ENCODE measurements at regions not wholly inside any gene's neighbourhood (a gene's known extent, or its start where the extent isn't known, plus 50 kb on each side); places are given as distances from the start of the nearest gene placed in this dataset.

GRCh38 chr22:19606332-19607191 lies 82.4 kb upstream of the CLDN5 start:
- H3K36me3 ChIP-seq (ENCODE audit: control insufficient read depth in 2 of 4, insufficient read depth in 4 of 4, low read length in 3 of 4), result no peaks in the 10 kb centered on the region
- H3K4me3 ChIP-seq (ENCODE audit: extremely low read depth in 1 of 4, insufficient read depth in 2 of 4, low read depth in 3 of 4, low read length in 4 of 4), result no peak overlapping the region
- WGBS, 2 experiments (ENCODE audit: extremely low coverage in 1 of 2, insufficient coverage in 1 of 2, insufficient read length in 1 of 2, insufficient replicate concordance in 2 of 2, low coverage in 1 of 2, low lambda C conversion rate in 2 of 2, missing lambda C conversion rate in 1 of 2), result 91% methylated on average over 16 of the region's 16 CpGs; no CpG with 5 or more reads in 1 of the 2 experiments
- no peaks in the 10 kb centered on the region for H3K79me2 ChIP-seq (ENCODE audit: control insufficient read depth in 1 of 2, insufficient read depth in 2 of 2, low read length in 2 of 2)
- H3K9ac ChIP-seq (replicated peaks in 1 of 4; ENCODE audit: extremely low read depth in 1 of 4, low read depth in 3 of 4, low read length in 3 of 4), result no peak overlapping the region
- H2AFZ ChIP-seq (ENCODE audit: low read length), result no peak overlapping the region
- ChIA-PET CTCF (ENCODE audit: partially characterized antibody) (interaction anchor here (1.5 to 2.6 kb wide), 2 partner anchors 23 to 25 kb away, joined by 7 to 12 read pairs; no protein-coding TSS in a partner anchor), POLR2A (ENCODE audit: partially characterized antibody) (interaction anchor here (1.1 to 1.4 kb wide), 3 partner anchors 8 to 127 kb away, joined by 3 to 4 read pairs (median 3); partner anchors contain the start of genes CDC45 and UFD1)
- no peaks in the 10 kb centered on the region for H3K79me1 ChIP-seq (ENCODE audit: low read depth, low read length)
- H2BK15ac ChIP-seq (ENCODE audit: low read length), result 0 out of 2 replicates have a peak overlapping the region, but pooled peaks have one; percentile 18
- H3K18ac ChIP-seq (ENCODE audit: extremely low read depth, low read length), result no peak overlapping the region
- no peaks in the 10 kb centered on the region for H3K27me3 ChIP-seq (replicated peaks in 1 of 4; ENCODE audit: control insufficient read depth in 3 of 4, extremely low read depth in 1 of 4, insufficient read depth in 3 of 4, low read length in 3 of 4)
- no peak overlapping the region for H2AK5ac ChIP-seq (ENCODE audit: low read depth, low read length)
- H4K8ac ChIP-seq (ENCODE audit: extremely low read depth, insufficient read depth, low read length), result no peak overlapping the region
- no peak overlapping the region for H4K5ac ChIP-seq (ENCODE audit: insufficient read length, low read depth, low read length)
- no peak for DNase-seq (ENCODE audit: low read depth in 1 of 2, low spot score in 2 of 2)
- no peak overlapping the region for H2BK120ac ChIP-seq (replicated peaks; ENCODE audit: low read depth, low read length)
- FAIRE-seq, result no peak
- no peak overlapping the region for H2BK20ac ChIP-seq (ENCODE audit: low read length)
- H3K4me1 ChIP-seq (replicated peaks in 1 of 4; ENCODE audit: control insufficient read depth in 3 of 4, insufficient read depth in 4 of 4, low read length in 3 of 4), result peaks cover 0 to 25% (median 19%) of the 10 kb centered on the region in 4 experiments; a peak in 6 of 7 replicates
- H3K27ac ChIP-seq (ENCODE audit: low read depth, low read length), result no peak overlapping the region
- H3K23ac ChIP-seq (ENCODE audit: insufficient read length), result no peak overlapping the region
- no peak overlapping the region for H2BK5ac ChIP-seq (ENCODE audit: low read depth, low read length)
- no peaks in the 10 kb centered on the region for H3K23me2 ChIP-seq (ENCODE audit: low read depth, low read length)
- no peak overlapping the region for H3K14ac ChIP-seq (ENCODE audit: insufficient read length)
- H3K4me2 ChIP-seq (ENCODE audit: insufficient read depth in 1 of 2, low read depth in 2 of 2, low read length in 2 of 2), result no peak overlapping the region
- H4K91ac ChIP-seq (replicated peaks; ENCODE audit: insufficient read length, low read length), result no peak overlapping the region
- H3K4ac ChIP-seq (replicated peaks; ENCODE audit: insufficient read length, low read depth, low read length), result no peak overlapping the region
- no peaks in the 10 kb centered on the region for H4K20me1 ChIP-seq (replicated peaks in 1 of 2; ENCODE audit: control insufficient read depth in 1 of 2, insufficient read depth in 2 of 2, low read length in 2 of 2)
- H2BK12ac ChIP-seq (ENCODE audit: low read depth, low read length), result no peak overlapping the region
- H3K9me3 ChIP-seq (ENCODE audit: insufficient read depth in 2 of 2, low read depth in 1 of 2, low read length in 1 of 2), result no peaks in the 10 kb centered on the region
- no peak overlapping the region for H3K56ac ChIP-seq (replicated peaks; ENCODE audit: insufficient read length, low read depth, low read length)
- TF ChIP-seq SP2 (IDR thresholded peaks at IDR 0.05; ENCODE audit: low read length), result no peak
- TF ChIP-seq SUZ12 (IDR thresholded peaks at IDR 0.05; ENCODE audit: low read length), result no peak
- TF ChIP-seq ZNF274 (IDR thresholded peaks at IDR 0.05; ENCODE audit: borderline replicate concordance, extremely low read depth, low read length), result no peak
- no peak for TF ChIP-seq SIRT6 (IDR thresholded peaks at IDR 0.05; ENCODE audit: low read length)
- no peak for TF ChIP-seq POLR2AphosphoS5 (IDR thresholded peaks at IDR 0.05; ENCODE audit: low read depth, low read length)
- no peak for TF ChIP-seq CBX5 (IDR thresholded peaks at IDR 0.05; ENCODE audit: low read depth, low read length)
- no peak for TF ChIP-seq TBP (IDR thresholded peaks at IDR 0.05; ENCODE audit: low read depth, low read length)
- no peak for TF ChIP-seq NRF1 (IDR thresholded peaks at IDR 0.05; ENCODE audit: low read depth, low read length)
- TF ChIP-seq TCF12 (IDR thresholded peaks at IDR 0.05; ENCODE audit: low read depth, low read length), result no peak
- TF ChIP-seq PHF8 (conservative IDR thresholded peaks at IDR 0.05; ENCODE audit: low read depth, low read length), result no peak
- no peak for TF ChIP-seq CEBPB (IDR thresholded peaks at IDR 0.05; ENCODE audit: low read depth, low read length)
- no peak for TF ChIP-seq CREB1 (IDR thresholded peaks at IDR 0.05)
- no peak for TF ChIP-seq MAFK (IDR thresholded peaks at IDR 0.05; ENCODE audit: low read depth, low read length)
- TF ChIP-seq CTBP2 (IDR thresholded peaks at IDR 0.05; ENCODE audit: borderline replicate concordance, insufficient read depth, insufficient read length, low read length), result no peak

Data from H1 (cell line).